GM12878 (cell line): ENCODE measurements at regions not wholly inside any gene's neighbourhood (a gene's known extent, or its start where the extent isn't known, plus 50 kb on each side); places are given as distances from the start of the nearest gene placed in this dataset.

ENCODE experiments used
- ATAC-seq: fragments of 200-7000 bp; cut with Tn5 transposase; 3 replicates; pipeline ENCODE4 v1.9.1; 2020; ENCODE audit warnings: mild to moderate bottlenecking, moderate library complexity
- BruUV-seq: library from RNA; stranded (reverse); fragments of 400-500 nt; replicated peaks from 2 replicates; lab custom pipeline; 2021; lab: Mats Ljungman, UMichigan
- CTCF ChIA-PET: fragments of 300-600 bp; sonication (Branson Sonifier 250); formaldehyde crosslinking; extraction: SDS; loops from one replicate; lab custom pipeline; 2021; ENCODE audit warnings: inconsistent platforms; lab: Yijun Ruan, JAX
- POLR2A ChIA-PET: fragments of 350-600 bp; formaldehyde crosslinking; extraction: SDS; loops from one replicate; lab custom pipeline; 2021; ENCODE audit warnings: inconsistent platforms; lab: Charles Lee
- RAD21 ChIA-PET: fragments of 300-600 bp; sonication (Branson Sonifier 250); formaldehyde crosslinking; loops from one replicate; lab custom pipeline; 2023; ENCODE audit warnings: antibody characterized with exemption; ENCODE audit not compliant: unreplicated experiment; lab: Charles Lee
- SMC1A ChIA-PET: fragments of 300-600 bp; sonication (Branson Sonifier 250); formaldehyde crosslinking; loops from one replicate; lab custom pipeline; 2023; ENCODE audit not compliant: unreplicated experiment, uncharacterized antibody; lab: Charles Lee
- DNase-seq: peaks from one replicate; pipeline ENCODE4 v3.0.0-alpha.2; 2011; ENCODE audit warnings: low read depth, low spot score
- FAIRE-seq: peaks from 3 replicates; lab custom pipeline; 2011; peaks lifted over from hg19 to GRCh38; lab: Jason Lieb, UNC
- H2AFZ ChIP-seq: 2 replicates; pipeline ENCODE4 v1.6.0; 2011; ENCODE audit warnings: low read depth, low read length, control low read depth; ENCODE audit not compliant: control insufficient read depth
- H3K27ac ChIP-seq: 2 replicates; pipeline ENCODE4 v1.5.1; 2011; ENCODE audit warnings: control low read depth; ENCODE audit not compliant: control insufficient read depth, insufficient read depth
- H3K27me3 ChIP-seq, 2 experiments: replicated peaks in 1 of 2; 2 replicates each; pipeline versions ENCODE4 v1.6.0 to v1.6.1; 2011; ENCODE audit warnings: low read length in 1 of 2; ENCODE audit not compliant: control insufficient read depth in 2 of 2, insufficient read depth in 2 of 2
- H3K36me3 ChIP-seq, 2 experiments: 2 replicates each; pipeline ENCODE4 v1.5.1; 2011; ENCODE audit warnings: low read length in 1 of 2; ENCODE audit not compliant: control insufficient read depth in 2 of 2, insufficient read depth in 2 of 2
- H3K4me1 ChIP-seq: 2 replicates; pipeline ENCODE4 v1.6.1; 2011; ENCODE audit warnings: mild to moderate bottlenecking, low read length, moderate library complexity, mixed read lengths; ENCODE audit not compliant: control insufficient read depth, insufficient read depth
- H3K4me2 ChIP-seq: 2 replicates; pipeline ENCODE4 v1.6.0; 2011; ENCODE audit warnings: control low read depth; ENCODE audit not compliant: control insufficient read depth, insufficient read depth
- H3K4me3 ChIP-seq: fragments of 200-600 bp; sonication (generic); 2 replicates; pipeline ENCODE4 v1.5.1; 2016
- H3K79me2 ChIP-seq: 2 replicates; pipeline ENCODE4 v1.6.0; 2011; ENCODE audit warnings: low read length; ENCODE audit not compliant: control insufficient read depth, insufficient read depth
- H3K9ac ChIP-seq: 2 replicates; pipeline ENCODE4 v1.8.0; 2011; ENCODE audit warnings: low read length, control low read depth, mixed read lengths; ENCODE audit not compliant: control insufficient read depth, insufficient read depth
- H3K9me3 ChIP-seq: replicated peaks from 3 replicates; pipeline ENCODE4 v1.5.1; 2011; ENCODE audit warnings: mild to moderate bottlenecking, low read length; ENCODE audit not compliant: control insufficient read depth, insufficient read depth
- H4K20me1 ChIP-seq: 2 replicates; pipeline ENCODE4 v1.6.0; 2011; ENCODE audit not compliant: control insufficient read depth, insufficient read depth
- BRCA1 ChIP-seq: IDR thresholded peaks from 2 replicates; pipeline ENCODE4 v1.6.1; 2011; ENCODE audit warnings: low read depth, low read length, improper control_type of control experiment
- CHD2 ChIP-seq: IDR thresholded peaks from 2 replicates; pipeline ENCODE4 v1.6.1; 2011; ENCODE audit warnings: low read depth, low read length, improper control_type of control experiment, borderline replicate concordance
- FOXM1 ChIP-seq: IDR thresholded peaks from 2 replicates; pipeline ENCODE4 v1.6.1; 2012; ENCODE audit warnings: low read depth, mild to moderate bottlenecking, inconsistent platforms, low read length, moderate library complexity
- HCFC1 ChIP-seq: fragments of 150-350 bp; IDR thresholded peaks from 2 replicates; pipeline ENCODE4 v1.6.1; 2014; ENCODE audit warnings: low read length
- IKZF2 ChIP-seq, 2 experiments: fragments of 450-650 bp; IDR thresholded peaks; 2 replicates each; pipeline ENCODE4 v1.6.1; 2017; ENCODE audit warnings: mild to moderate bottlenecking in 2 of 2, moderate library complexity in 2 of 2
- IRF5 ChIP-seq: fragments of 450-650 bp; IDR thresholded peaks from 2 replicates; pipeline ENCODE4 v1.6.1; 2017; ENCODE audit warnings: borderline replicate concordance
- SKIL ChIP-seq: fragments of 450-650 bp; IDR thresholded peaks from 2 replicates; pipeline ENCODE4 v1.6.1; 2017; ENCODE audit warnings: mild to moderate bottlenecking, low read depth, inconsistent platforms; ENCODE audit not compliant: poor library complexity, severe bottlenecking
- SPI1 ChIP-seq: IDR thresholded peaks from 2 replicates; pipeline ENCODE4 v1.6.1; 2011; ENCODE audit warnings: low read depth, mild to moderate bottlenecking, low read length, moderate library complexity, borderline replicate concordance; ENCODE audit not compliant: insufficient read depth
- ZNF687 ChIP-seq: fragments of 450-650 bp; IDR thresholded peaks from 2 replicates; pipeline ENCODE4 v1.6.1; 2017; ENCODE audit warnings: mild to moderate bottlenecking, moderate library complexity
- in situ Hi-C: fragments of 300-500 bp; cut with MboI; formaldehyde crosslinking; loops from 9 replicates; pipeline ENCODE4 v1.14.3; 2018; ENCODE audit warnings: mixed read lengths
- intact Hi-C: fragments of 100-400 bp; cut with micrococcal nuclease; formaldehyde crosslinking; loops from one replicate; pipeline ENCODE4 v1.14.2; 2022; ENCODE audit not compliant: unreplicated experiment

- TF ChIP-seq IRF5, result no peak
Measured at GRCh38 chr12:25884920-25885234, 73.6 kb upstream of the RASSF8 start (continued).

- SMC1A ChIA-PET, result no interaction called here
- no peak for ATAC-seq
- Histone ChIP-seq H3K4me2 (no peak overlapping the region), H3K27me3 (peaks cover 0 to 3% of the 10 kb centered on the region in 2 experiments; a peak in 1 of 4 replicates), H3K9ac (no peak overlapping the region), H3K27ac (no peak overlapping the region), H3K36me3 (no peaks in the 10 kb centered on the region), H4K20me1 (no peaks in the 10 kb centered on the region), H3K79me2 (no peaks in the 10 kb centered on the region), H2AFZ (no peak overlapping the region), H3K9me3 (no peaks in the 10 kb centered on the region)
- no TSS peak for BruUV-seq
- POLR2A ChIA-PET, result no interaction called here
- in situ Hi-C loops, result no loop called here
- CTCF ChIA-PET, result no interaction called here
- no peak for TF ChIP-seq HCFC1
- no peak for TF ChIP-seq SKIL
- TF ChIP-seq IKZF2 (IDR thresholded peaks at IDR 0.05), result no peak
- no peak for TF ChIP-seq CHD2
- no peak for TF ChIP-seq FOXM1
- no peak for TF ChIP-seq BRCA1
- no peak for TF ChIP-seq ZNF687
- TF ChIP-seq SPI1, result no peak
- TF ChIP-seq, all 136 proteins: peak for 0
- no peaks in the 10 kb centered on the region for H3K4me1 ChIP-seq
- DNase-seq (no peak), FAIRE-seq (no peak)
- RAD21 ChIA-PET, result no interaction called here
- intact Hi-C loops, result no loop called here
- no peak overlapping the region for H3K4me3 ChIP-seq
Measured at GRCh38 chr12:25886396-25886795, 72.1 kb upstream of the RASSF8 start.
